ENCODE measurements at regions not wholly inside any gene's neighbourhood (a gene's known extent, or its start where the extent isn't known, plus 50 kb on each side); places are given as distances from the start of the nearest gene placed in this dataset.
A peak's percentile ranks its signal among the peaks of the same experiment; 100 is the strongest.

- no peak for DNase-seq (ENCODE audit: low spot score)
- no peak for TF ChIP-seq CTCF (conservative IDR thresholded peaks at IDR 0.05; ENCODE audit: low read depth)
- ChIA-PET CTCF (interaction anchor here (0.6 kb wide), 1 partner anchor 171 kb away, joined by 3 read pairs; no protein-coding TSS in a partner anchor), POLR2A (ENCODE audit: low non-redundant PET) (no interaction called here)
- H3K27ac ChIP-seq: no peak overlapping the region
These were observed 864.6 kb upstream of the ACO1 start for GRCh38 chr9:31519826-31520225.

GRCh38 chr9:31520301-31521085, 864.0 kb upstream of the ACO1 start:
- no peak for TF ChIP-seq CTCF (conservative IDR thresholded peaks at IDR 0.05; ENCODE audit: low read depth)
- CTCF ChIA-PET: interaction anchor here (0.6 kb wide), 1 partner anchor 172 kb away, joined by 3 read pairs; no protein-coding TSS in a partner anchor
- POLR2A ChIA-PET (ENCODE audit: low non-redundant PET): no interaction called here
- DNase-seq (ENCODE audit: low spot score): no peak
- H3K27ac ChIP-seq: no peak overlapping the region

GRCh38 chr9:31535651-31536050, 848.8 kb upstream of the ACO1 start:
- no peak overlapping the region for H3K27ac ChIP-seq
- TF ChIP-seq CTCF (conservative IDR thresholded peaks at IDR 0.05; ENCODE audit: low read depth): no peak
- CTCF ChIA-PET: no interaction called here
- no peak for DNase-seq (ENCODE audit: low spot score)
- POLR2A ChIA-PET (ENCODE audit: low non-redundant PET): no interaction called here

- CTCF ChIA-PET: interaction anchor here (0.7 kb wide), 1 partner anchor 756 kb away, joined by 3 read pairs; no protein-coding TSS in a partner anchor
- DNase-seq (ENCODE audit: low spot score): no peak
- H3K27ac ChIP-seq: no peak overlapping the region
- POLR2A ChIA-PET (ENCODE audit: low non-redundant PET): no interaction called here
- TF ChIP-seq CTCF (conservative IDR thresholded peaks at IDR 0.05; ENCODE audit: low read depth): no peak
These were observed 848.0 kb upstream of the ACO1 start for GRCh38 chr9:31536471-31536870.

- ChIA-PET CTCF (interaction anchor here (0.6 to 1.5 kb wide), 3 partner anchors 9 to 1811 kb away, joined by 3 to 6 read pairs (median 3); no protein-coding TSS in a partner anchor), POLR2A (ENCODE audit: low non-redundant PET) (no interaction called here)
- no peak overlapping the region for H3K27ac ChIP-seq
- no peak for DNase-seq (ENCODE audit: low spot score)
- TF ChIP-seq CTCF (conservative IDR thresholded peaks at IDR 0.05; ENCODE audit: low read depth): no peak
These were observed 842.6 kb upstream of the ACO1 start for GRCh38 chr9:31541721-31542281.

GRCh38 chr9:31542384-31543055, 841.9 kb upstream of the ACO1 start:
- TF ChIP-seq CTCF (conservative IDR thresholded peaks at IDR 0.05; ENCODE audit: low read depth): peak; percentile 47
- POLR2A ChIA-PET (ENCODE audit: low non-redundant PET): no interaction called here
- DNase-seq (ENCODE audit: low spot score): peak; percentile 42
- no peak overlapping the region for H3K27ac ChIP-seq
- CTCF ChIA-PET: interaction anchor here (0.6 to 1.5 kb wide), 4 partner anchors 9 to 305 kb away, joined by 3 to 6 read pairs (median 3); no protein-coding TSS in a partner anchor

All from RWPE1 (cell line).